ENCODE measurements at regions not wholly inside any gene's neighbourhood (a gene's known extent, or its start where the extent isn't known, plus 50 kb on each side); places are given as distances from the start of the nearest gene placed in this dataset.
A peak's percentile ranks its signal among the peaks of the same experiment; 100 is the strongest.

DNA sequence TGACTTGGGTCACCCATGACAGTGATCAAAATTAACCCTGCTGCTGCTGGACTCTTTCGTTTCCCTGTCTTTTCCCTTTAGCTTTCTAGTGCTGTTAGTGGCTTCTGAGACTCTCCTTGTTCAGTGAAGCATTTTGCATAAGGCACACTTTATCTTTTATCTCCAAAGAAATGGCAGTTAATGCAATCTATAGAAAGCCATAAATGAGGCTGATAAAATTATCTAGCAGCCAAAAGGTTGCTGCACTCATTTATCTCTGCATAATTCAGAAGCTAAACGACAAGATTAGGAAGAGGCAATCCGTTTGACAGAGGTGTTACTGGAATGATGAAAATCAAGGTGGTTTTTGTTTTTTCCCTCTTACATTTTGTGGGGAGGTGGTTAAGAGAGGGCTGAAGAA lies 1109.5 kb upstream of the EEF2KMT start:
- Histone ChIP-seq H3K4me3 (no peak overlapping the region), H3K36me3 (no peaks in the 10 kb centered on the region), H3K9me3 (no peaks in the 10 kb centered on the region), H3K27me3 (replicated peaks; ENCODE audit: insufficient read depth) (no peaks in the 10 kb centered on the region), H3K27ac (no peak overlapping the region), H3K4me1 (replicated peaks) (no peaks in the 10 kb centered on the region)
- no peak for TF ChIP-seq POLR2AphosphoS5 (IDR thresholded peaks at IDR 0.05)
- TF ChIP-seq, protein P1, sequence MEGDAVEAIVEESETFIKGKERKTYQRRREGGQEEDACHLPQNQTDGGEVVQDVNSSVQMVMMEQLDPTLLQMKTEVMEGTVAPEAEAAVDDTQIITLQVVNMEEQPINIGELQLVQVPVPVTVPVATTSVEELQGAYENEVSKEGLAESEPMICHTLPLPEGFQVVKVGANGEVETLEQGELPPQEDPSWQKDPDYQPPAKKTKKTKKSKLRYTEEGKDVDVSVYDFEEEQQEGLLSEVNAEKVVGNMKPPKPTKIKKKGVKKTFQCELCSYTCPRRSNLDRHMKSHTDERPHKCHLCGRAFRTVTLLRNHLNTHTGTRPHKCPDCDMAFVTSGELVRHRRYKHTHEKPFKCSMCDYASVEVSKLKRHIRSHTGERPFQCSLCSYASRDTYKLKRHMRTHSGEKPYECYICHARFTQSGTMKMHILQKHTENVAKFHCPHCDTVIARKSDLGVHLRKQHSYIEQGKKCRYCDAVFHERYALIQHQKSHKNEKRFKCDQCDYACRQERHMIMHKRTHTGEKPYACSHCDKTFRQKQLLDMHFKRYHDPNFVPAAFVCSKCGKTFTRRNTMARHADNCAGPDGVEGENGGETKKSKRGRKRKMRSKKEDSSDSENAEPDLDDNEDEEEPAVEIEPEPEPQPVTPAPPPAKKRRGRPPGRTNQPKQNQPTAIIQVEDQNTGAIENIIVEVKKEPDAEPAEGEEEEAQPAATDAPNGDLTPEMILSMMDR (IDR thresholded peaks at IDR 0.05) = no peak
- no peak for TF ChIP-seq POLR2A (IDR thresholded peaks at IDR 0.05)
- no peak for DNase-seq (ENCODE audit: low spot score)
- 22% methylated on average over 3 of the region's 3 CpGs for WGBS
- intact Hi-C loops (cut with DNase I) = no loop called here

DNA sequence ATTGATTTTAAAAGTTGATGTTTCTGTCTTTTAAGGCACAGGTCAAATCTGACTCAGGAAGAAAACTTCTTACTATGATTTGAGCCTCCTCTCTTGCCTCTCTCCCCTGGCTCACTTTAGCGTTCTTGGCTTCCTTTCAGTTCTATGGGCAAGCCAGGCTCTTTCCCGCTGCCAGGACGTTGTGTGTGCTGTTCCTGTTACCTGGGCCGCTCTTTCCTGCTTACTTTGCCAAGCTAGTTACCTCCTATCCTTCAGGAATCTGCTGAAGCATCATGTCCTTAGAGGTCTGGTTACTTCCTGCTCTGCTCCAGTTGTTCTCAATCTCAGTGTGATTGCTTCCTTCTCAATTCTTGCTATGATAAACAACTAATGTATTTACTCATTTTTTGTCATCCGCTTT lies 1108.5 kb upstream of the EEF2KMT start:
- DNase-seq (ENCODE audit: low spot score) = peak; percentile 52
- intact Hi-C loops (cut with DNase I) = no loop called here

DNA sequence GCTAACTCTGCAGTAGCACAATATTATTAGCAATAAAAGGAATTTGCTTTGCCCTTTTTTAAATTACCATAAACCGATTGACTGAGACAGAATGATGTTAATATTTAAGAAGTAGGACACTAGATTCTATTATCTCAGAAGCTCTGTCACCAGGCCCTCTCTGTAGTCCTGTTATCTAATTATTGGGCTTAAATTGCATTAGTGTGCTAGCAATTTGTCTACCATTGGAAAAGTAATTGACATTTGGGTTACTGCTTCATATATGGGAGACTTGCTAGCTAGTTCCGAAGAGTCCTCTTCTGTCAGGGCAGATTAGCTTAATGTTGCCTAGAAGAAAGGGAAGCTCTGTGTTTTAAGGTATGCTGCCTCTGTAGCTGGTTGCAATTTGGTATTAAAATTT lies 1107.3 kb upstream of the EEF2KMT start:
- no peak overlapping the region for H3K4me3 ChIP-seq
- intact Hi-C loops (cut with DNase I) = no loop called here
- H3K4me1 ChIP-seq (replicated peaks) = no peaks in the 10 kb centered on the region
- DNase-seq (ENCODE audit: low spot score) = no peak
- no peaks in the 10 kb centered on the region for H3K36me3 ChIP-seq
- TF ChIP-seq POLR2A (IDR thresholded peaks at IDR 0.05) = no peak
- TF ChIP-seq, protein P1 (IDR thresholded peaks at IDR 0.05) = no peak
- TF ChIP-seq POLR2AphosphoS5 (IDR thresholded peaks at IDR 0.05) = no peak
- H3K27me3 ChIP-seq (replicated peaks; ENCODE audit: insufficient read depth) = no peaks in the 10 kb centered on the region
- no peak overlapping the region for H3K27ac ChIP-seq
- 69% methylated on average over 2 of the region's 2 CpGs for WGBS
- no peaks in the 10 kb centered on the region for H3K9me3 ChIP-seq

More for the DNA sequence above, 1108.5 kb upstream of the EEF2KMT start:
- no peaks in the 10 kb centered on the region for H3K9me3 ChIP-seq
- H3K27me3 ChIP-seq (replicated peaks; ENCODE audit: insufficient read depth) = no peaks in the 10 kb centered on the region
- TF ChIP-seq POLR2A (IDR thresholded peaks at IDR 0.05) = no peak
- TF ChIP-seq POLR2AphosphoS5 (IDR thresholded peaks at IDR 0.05) = peak; percentile 63
- TF ChIP-seq, protein P1 (IDR thresholded peaks at IDR 0.05) = no peak
- H3K36me3 ChIP-seq = no peaks in the 10 kb centered on the region
- H3K27ac ChIP-seq = no peak overlapping the region
- H3K4me1 ChIP-seq (replicated peaks) = no peaks in the 10 kb centered on the region
- 33% methylated on average over 5 of the region's 5 CpGs for WGBS
- no peak overlapping the region for H3K4me3 ChIP-seq

DNA sequence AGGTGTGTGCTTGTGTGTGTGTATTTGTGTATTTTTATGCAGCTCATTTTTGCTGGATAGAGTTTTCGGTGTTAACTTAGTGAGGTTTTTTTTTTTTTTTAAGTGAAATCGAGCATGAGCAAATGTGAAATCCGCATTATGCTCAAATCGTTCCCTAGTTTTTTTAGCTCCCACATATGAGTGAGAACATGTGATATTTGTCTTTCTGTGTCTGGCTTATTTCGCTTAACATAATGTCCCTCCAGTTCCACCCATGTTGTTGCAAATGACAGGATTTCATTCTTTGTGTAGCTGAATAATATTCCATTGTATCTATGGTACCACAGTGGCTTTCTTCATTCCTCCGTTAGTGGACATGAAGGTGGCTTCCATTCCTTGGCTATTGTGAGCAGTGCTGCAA lies 1103.3 kb upstream of the EEF2KMT start:
- no peak overlapping the region for H3K27ac ChIP-seq
- no peaks in the 10 kb centered on the region for H3K36me3 ChIP-seq
- DNase-seq (ENCODE audit: low spot score) = no peak
- TF ChIP-seq, protein P1 (IDR thresholded peaks at IDR 0.05) = no peak
- TF ChIP-seq POLR2AphosphoS5 (IDR thresholded peaks at IDR 0.05) (no peak), POLR2A (IDR thresholded peaks at IDR 0.05) (no peak)
- 91% methylated on average over 6 of the region's 6 CpGs for whole genome bisulfite sequencing
- no peak overlapping the region for H3K4me3 ChIP-seq
- H3K27me3 ChIP-seq (replicated peaks; ENCODE audit: insufficient read depth) = no peaks in the 10 kb centered on the region
- no peaks in the 10 kb centered on the region for H3K9me3 ChIP-seq
- intact Hi-C loops (cut with DNase I) = no loop called here
- no peaks in the 10 kb centered on the region for H3K4me1 ChIP-seq (replicated peaks)

DNA sequence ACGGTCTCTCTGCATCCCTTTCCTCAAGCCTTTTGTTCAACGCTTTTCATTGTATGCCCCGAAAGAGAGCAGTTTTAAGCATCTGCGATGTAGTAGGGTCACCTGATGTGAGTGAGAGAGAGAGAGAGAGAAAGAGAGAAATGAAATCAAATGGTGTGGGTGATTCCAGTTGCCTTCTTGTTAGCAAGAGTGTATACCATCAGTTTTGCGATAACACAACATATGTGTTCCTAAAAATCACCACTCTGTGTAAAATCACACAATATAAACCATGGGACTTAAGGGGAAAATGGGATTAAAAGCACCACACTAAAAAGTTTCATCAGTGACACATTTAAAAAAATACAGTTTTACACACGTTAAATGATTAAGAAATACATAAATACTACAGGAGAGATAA lies 1102.7 kb upstream of the EEF2KMT start:
- H3K4me3 ChIP-seq = no peak overlapping the region
- intact Hi-C loops (cut with DNase I) = no loop called here
- H3K27ac ChIP-seq = no peak overlapping the region
- no peak for DNase-seq (ENCODE audit: low spot score)
- H3K9me3 ChIP-seq = no peaks in the 10 kb centered on the region
- no peaks in the 10 kb centered on the region for H3K4me1 ChIP-seq (replicated peaks)
- WGBS = 84% methylated on average over 6 of the region's 6 CpGs
- no peaks in the 10 kb centered on the region for H3K36me3 ChIP-seq
- H3K27me3 ChIP-seq (replicated peaks; ENCODE audit: insufficient read depth) = no peaks in the 10 kb centered on the region
- TF ChIP-seq POLR2AphosphoS5 (IDR thresholded peaks at IDR 0.05) (no peak), POLR2A (IDR thresholded peaks at IDR 0.05) (no peak)
